H1 (cell line): ENCODE measurements at regions not wholly inside any gene's neighbourhood (a gene's known extent, or its start where the extent isn't known, plus 50 kb on each side); places are given as distances from the start of the nearest gene placed in this dataset.

Source experiments
- CTCF ChIA-PET: fragments of 300-600 bp; sonication (Branson Sonifier 250); formaldehyde crosslinking; loops from one replicate; lab custom pipeline; 2021; ENCODE audit not compliant: partially characterized antibody; lab: Charles Lee
- POLR2A ChIA-PET: fragments of 300-600 bp; sonication (Branson Sonifier 250); formaldehyde crosslinking; loops from one replicate; lab custom pipeline; 2021; ENCODE audit warnings: inconsistent platforms; ENCODE audit not compliant: partially characterized antibody; lab: Charles Lee
- DNase-seq, 2 experiments: peaks; one replicate each; pipeline versions ENCODE4 v3.0.0 to v3.0.0-alpha.2; 2010 to 2022; ENCODE audit warnings: low spot score in 2 of 2, low read depth in 1 of 2, mixed read lengths in 1 of 2
- FAIRE-seq: peaks from 2 replicates; lab custom pipeline; 2011; peaks lifted over from hg19 to GRCh38; lab: Jason Lieb, UNC
- H2AFZ ChIP-seq: 2 replicates; pipeline ENCODE4 v1.8.1; 2012; ENCODE audit warnings: low read length, inconsistent platforms
- H2AK5ac ChIP-seq: 2 replicates; pipeline ENCODE4 v1.6.1; 2013; ENCODE audit warnings: low read depth, low read length
- H2BK120ac ChIP-seq: replicated peaks from 2 replicates; pipeline ENCODE3; 2013; ENCODE audit warnings: low read depth, low read length, inconsistent platforms
- H2BK12ac ChIP-seq: 2 replicates; pipeline ENCODE4 v1.6.1; 2013; ENCODE audit warnings: low read depth, low read length
- H2BK15ac ChIP-seq: 2 replicates; pipeline ENCODE4 v1.6.1; 2013; ENCODE audit warnings: low read length
- H2BK20ac ChIP-seq: 2 replicates; pipeline ENCODE4 v1.6.1; 2013; ENCODE audit warnings: low read length
- H2BK5ac ChIP-seq: 2 replicates; pipeline ENCODE4 v1.6.1; 2013; ENCODE audit warnings: low read depth, low read length
- H3K14ac ChIP-seq: 2 replicates; pipeline ENCODE4 v1.6.1; 2013; ENCODE audit warnings: inconsistent platforms; ENCODE audit not compliant: insufficient read length
- H3K18ac ChIP-seq: 2 replicates; pipeline ENCODE4 v1.6.1; 2013; ENCODE audit warnings: low read length; ENCODE audit errors: extremely low read depth
- H3K23ac ChIP-seq: 2 replicates; pipeline ENCODE4 v1.6.1; 2013; ENCODE audit warnings: inconsistent platforms; ENCODE audit not compliant: insufficient read length
- H3K23me2 ChIP-seq: 2 replicates; pipeline ENCODE4 v1.6.1; 2013; ENCODE audit warnings: low read depth, low read length
- H3K27ac ChIP-seq: 2 replicates; pipeline ENCODE4 v1.6.1; 2011; ENCODE audit warnings: low read depth, low read length, inconsistent platforms
- H3K27me3 ChIP-seq, 4 experiments: replicated peaks in 1 of 4; 1 replicate in 1 of 4; 2 replicates in 3 of 4; pipeline versions ENCODE4 v1.6.1 to v1.8.1; 2011 to 2013; ENCODE audit warnings: low read length in 3 of 4, mild to moderate bottlenecking in 3 of 4, inconsistent platforms in 2 of 4, mixed read lengths in 2 of 4, moderate library complexity in 1 of 4; ENCODE audit not compliant: control insufficient read depth in 3 of 4, insufficient read depth in 3 of 4; ENCODE audit errors: extremely low read depth in 1 of 4
- H3K36me3 ChIP-seq, 4 experiments: 2 replicates each; pipeline versions ENCODE4 v1.6.1 to v1.8.1; 2011 to 2013; ENCODE audit warnings: mild to moderate bottlenecking in 4 of 4, low read length in 3 of 4, moderate library complexity in 2 of 4, control low read depth in 1 of 4, inconsistent platforms in 1 of 4; ENCODE audit not compliant: insufficient read depth in 4 of 4, control insufficient read depth in 2 of 4
- H3K4ac ChIP-seq: replicated peaks from 2 replicates; pipeline ENCODE3; 2013; ENCODE audit warnings: low read length, low read depth, mixed read lengths, inconsistent platforms; ENCODE audit not compliant: insufficient read length
- H3K4me1 ChIP-seq, 4 experiments: replicated peaks in 1 of 4; 1 replicate in 1 of 4; 2 replicates in 3 of 4; pipeline versions ENCODE4 v1.6.1 to v1.8.1; 2011 to 2013; ENCODE audit warnings: low read length in 3 of 4, inconsistent platforms in 2 of 4, mixed read lengths in 1 of 4; ENCODE audit not compliant: insufficient read depth in 4 of 4, control insufficient read depth in 3 of 4
- H3K4me2 ChIP-seq, 2 experiments: 2 replicates each; pipeline versions ENCODE4 v1.6.1 to v1.8.1; 2011 to 2013; ENCODE audit warnings: low read depth in 2 of 2, low read length in 2 of 2, control low read depth in 1 of 2, inconsistent platforms in 1 of 2, mild to moderate bottlenecking in 1 of 2; ENCODE audit not compliant: insufficient read depth in 1 of 2
- H3K4me3 ChIP-seq, 4 experiments: fragments of 200-600, 300-600 bp in 1 of 4; sonication (generic), shearing (Covaris generic), sonication (Bioruptor Twin) in 1 of 4; 2 replicates each; pipeline versions ENCODE4 v1.5.1 to v1.8.1; 2011 to 2016; ENCODE audit warnings: low read length in 4 of 4, low read depth in 3 of 4, control low read depth in 2 of 4, inconsistent platforms in 2 of 4, mild to moderate bottlenecking in 2 of 4, mixed read lengths in 1 of 4, moderate library complexity in 1 of 4; ENCODE audit not compliant: insufficient read depth in 2 of 4; ENCODE audit errors: extremely low read depth in 1 of 4
- H3K56ac ChIP-seq: replicated peaks from 2 replicates; pipeline ENCODE3; 2013; ENCODE audit warnings: low read depth, mild to moderate bottlenecking, mixed read lengths, low read length, inconsistent platforms; ENCODE audit not compliant: insufficient read length
- H3K79me1 ChIP-seq: 2 replicates; pipeline ENCODE4 v1.6.1; 2013; ENCODE audit warnings: low read depth, low read length, control low read depth
- H3K79me2 ChIP-seq, 2 experiments: 2 replicates each; pipeline versions ENCODE4 v1.6.1 to v1.8.1; 2012 to 2013; ENCODE audit warnings: low read length in 2 of 2, mild to moderate bottlenecking in 2 of 2, inconsistent platforms in 1 of 2; ENCODE audit not compliant: insufficient read depth in 2 of 2, control insufficient read depth in 1 of 2
- H3K9ac ChIP-seq, 4 experiments: replicated peaks in 1 of 4; 1 replicate in 1 of 4; 2 replicates in 3 of 4; pipeline versions ENCODE4 v1.6.1 to v1.8.1; 2011 to 2013; ENCODE audit warnings: low read depth in 3 of 4, low read length in 3 of 4, control low read depth in 2 of 4, mild to moderate bottlenecking in 2 of 4, moderate library complexity in 2 of 4, inconsistent platforms in 1 of 4; ENCODE audit errors: extremely low read depth in 1 of 4
- H3K9me3 ChIP-seq, 2 experiments: 2 replicates each; pipeline versions ENCODE4 v1.6.1 to v1.8.1; 2012 to 2013; ENCODE audit warnings: mild to moderate bottlenecking in 2 of 2, moderate library complexity in 2 of 2, control low read depth in 1 of 2, inconsistent platforms in 1 of 2, low read depth in 1 of 2, low read length in 1 of 2, mixed read lengths in 1 of 2; ENCODE audit not compliant: insufficient read depth in 2 of 2
- H4K20me1 ChIP-seq, 2 experiments: replicated peaks in 1 of 2; 2 replicates each; pipeline versions ENCODE3 to v1.8.1; 2011 to 2013; ENCODE audit warnings: inconsistent platforms in 2 of 2, low read length in 2 of 2, mild to moderate bottlenecking in 1 of 2; ENCODE audit not compliant: insufficient read depth in 2 of 2, control insufficient read depth in 1 of 2
- H4K5ac ChIP-seq: 2 replicates; pipeline ENCODE4 v1.6.1; 2013; ENCODE audit warnings: low read length, low read depth, mixed read lengths, inconsistent platforms; ENCODE audit not compliant: insufficient read length
- H4K8ac ChIP-seq: 2 replicates; pipeline ENCODE4 v1.8.0; 2013; ENCODE audit warnings: mild to moderate bottlenecking, moderate library complexity, low read length, inconsistent platforms; ENCODE audit not compliant: insufficient read depth; ENCODE audit errors: extremely low read depth
- H4K91ac ChIP-seq: replicated peaks from 2 replicates; pipeline ENCODE3; 2013; ENCODE audit warnings: low read length, mixed read lengths, inconsistent platforms; ENCODE audit not compliant: insufficient read length
- POU5F1 ChIP-seq: IDR thresholded peaks from 2 replicates; pipeline ENCODE4 v1.6.1; 2011; ENCODE audit warnings: low read depth, mild to moderate bottlenecking, low read length, moderate library complexity
- TCF12 ChIP-seq: IDR thresholded peaks from 2 replicates; pipeline ENCODE4 v1.6.1; 2011; ENCODE audit warnings: low read depth, mild to moderate bottlenecking, low read length
- WGBS, 2 experiments: shearing (Covaris generic) in 1 of 2; methylation state at CpG; one replicate each; pipeline versions ENCODE4 v1.1.6 to v1.1.7; 2013 to 2015; ENCODE audit warnings: low lambda C conversion rate in 2 of 2, mixed read lengths in 2 of 2, inconsistent platforms in 1 of 2, low coverage in 1 of 2, missing lambda C conversion rate in 1 of 2; ENCODE audit not compliant: insufficient replicate concordance in 2 of 2, insufficient coverage in 1 of 2, insufficient read length in 1 of 2; ENCODE audit errors: extremely low coverage in 1 of 2, missing lambda C conversion rate in 1 of 2; 5-methylcytosine and 5-hydroxymethylcytosine counted together

- Histone ChIP-seq H3K14ac (no peak overlapping the region), H2BK20ac (no peak overlapping the region), H3K18ac (no peak overlapping the region), H3K4me2 (no peak overlapping the region), H3K4me1 (no peaks in the 10 kb centered on the region), H3K79me1 (no peaks in the 10 kb centered on the region), H2BK12ac (no peak overlapping the region), H4K5ac (no peak overlapping the region), H2BK5ac (no peak overlapping the region), H3K4me3 (no peak overlapping the region), H3K23ac (no peak overlapping the region), H3K23me2 (no peaks in the 10 kb centered on the region), H3K4ac (no peak overlapping the region), H4K20me1 (no peaks in the 10 kb centered on the region), H3K27me3 (no peaks in the 10 kb centered on the region), H3K36me3 (no peaks in the 10 kb centered on the region), H2BK15ac (no peak overlapping the region), H3K9ac (no peak overlapping the region), H2BK120ac (no peak overlapping the region), H4K91ac (no peak overlapping the region), H2AFZ (no peak overlapping the region), H3K79me2 (no peaks in the 10 kb centered on the region), H3K56ac (no peak overlapping the region), H4K8ac (no peak overlapping the region), H2AK5ac (no peak overlapping the region), H3K9me3 (peaks cover 7 to 11% of the 10 kb centered on the region in 2 experiments; a peak in 2 of 4 replicates), H3K27ac (no peak overlapping the region)
- WGBS, 2 experiments = 86% methylated on average over 3 of the region's 3 CpGs; no CpG with 5 or more reads in 1 of the 2 experiments
- DNase-seq (no peak), FAIRE-seq (no peak)
- no peak for TF ChIP-seq POU5F1
- no peak for TF ChIP-seq TCF12
- CTCF ChIA-PET = no interaction called here
- POLR2A ChIA-PET = no interaction called here
Measured at GRCh38 chr11:48879256-48879655, 104.4 kb downstream of the TRIM51G start.
